Thyroid gland (tissue), 4 donors: ENCODE measurements at regions not wholly inside any gene's neighbourhood (a gene's known extent, or its start where the extent isn't known, plus 50 kb on each side); places are given as distances from the start of the nearest gene placed in this dataset.

Source experiments
- CTCF ChIP-seq, 6 experiments: fragments of 200-600 bp in 3 of 6; fragments of 450-650 bp in 3 of 6; sonication (generic) in 3 of 6; IDR thresholded peaks; one replicate each; pipeline ENCODE4 v1.5.1; 2016 to 2019; ENCODE audit warnings: antibody characterized with exemption in 6 of 6, mild to moderate bottlenecking in 2 of 6, inconsistent platforms in 1 of 6, moderate library complexity in 1 of 6
- POLR2A ChIP-seq, 2 donors: fragments of 450-650 bp; IDR thresholded peaks; one replicate each; pipeline ENCODE4 v1.6.1; 2017; ENCODE audit warnings: antibody characterized with exemption in 2 of 2, mild to moderate bottlenecking in 2 of 2, moderate library complexity in 1 of 2

GRCh38 chr12:66944365-66944764 is 265.5 kb upstream of the GRIP1 start:
- TF ChIP-seq CTCF (IDR thresholded peaks at IDR 0.05): no peak
- TF ChIP-seq POLR2A (IDR thresholded peaks at IDR 0.05): no peak
